ENCODE measurements at regions not wholly inside any gene's neighbourhood (a gene's known extent, or its start where the extent isn't known, plus 50 kb on each side); places are given as distances from the start of the nearest gene placed in this dataset.

DNA sequence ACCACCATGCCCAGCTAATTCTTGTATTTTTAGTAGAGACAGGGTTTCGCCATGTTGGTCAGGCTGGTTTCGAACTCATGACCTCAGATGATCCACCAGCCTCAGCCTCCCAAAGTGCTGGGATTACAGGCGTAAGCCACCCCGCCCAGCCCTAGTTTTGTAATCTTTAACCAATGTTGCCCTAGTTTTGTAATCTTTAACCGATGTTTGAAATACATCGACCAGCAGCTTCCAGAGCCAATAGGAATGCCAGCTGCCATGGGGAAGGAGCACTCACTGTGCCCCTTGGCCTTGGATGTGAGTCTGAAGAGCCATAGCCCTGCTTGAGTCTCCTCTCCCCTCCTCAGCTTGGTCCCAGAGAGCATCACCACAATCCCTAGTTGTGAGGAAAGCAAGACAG lies 209.3 kb upstream of the RGS6 start:
- no peak for TF ChIP-seq CTCF (IDR thresholded peaks at IDR 0.05; ENCODE audit: extremely low read depth in 1 of 2, insufficient read depth in 1 of 2, low read depth in 1 of 2, low read length in 2 of 2)
- no peak for TF ChIP-seq POLR2AphosphoS5 (IDR thresholded peaks at IDR 0.05; ENCODE audit: insufficient read depth, low read depth, low read length)
